ENCODE measurements at regions not wholly inside any gene's neighbourhood (a gene's known extent, or its start where the extent isn't known, plus 50 kb on each side); places are given as distances from the start of the nearest gene placed in this dataset.

- H3K27ac Mint-ChIP-seq (ENCODE audit: unreplicated experiment): no peak overlapping the region
- H3K4me1 ChIP-seq: peaks cover 16% of the 10 kb centered on the region; the same call in 1 of the 2 replicates
- peaks cover 16% of the 10 kb centered on the region for H3K4me1 Mint-ChIP-seq (ENCODE audit: low read depth, unreplicated experiment)
- no peak for DNase-seq
- no peaks in the 10 kb centered on the region for H3K36me3 Mint-ChIP-seq (ENCODE audit: insufficient read depth, unreplicated experiment)
- no peak overlapping the region for H3K4me3 ChIP-seq (ENCODE audit: low read depth, low read length)
- ChIA-PET POLR2A (no interaction called here), CTCF (no interaction called here)
- TF ChIP-seq, protein P1, sequence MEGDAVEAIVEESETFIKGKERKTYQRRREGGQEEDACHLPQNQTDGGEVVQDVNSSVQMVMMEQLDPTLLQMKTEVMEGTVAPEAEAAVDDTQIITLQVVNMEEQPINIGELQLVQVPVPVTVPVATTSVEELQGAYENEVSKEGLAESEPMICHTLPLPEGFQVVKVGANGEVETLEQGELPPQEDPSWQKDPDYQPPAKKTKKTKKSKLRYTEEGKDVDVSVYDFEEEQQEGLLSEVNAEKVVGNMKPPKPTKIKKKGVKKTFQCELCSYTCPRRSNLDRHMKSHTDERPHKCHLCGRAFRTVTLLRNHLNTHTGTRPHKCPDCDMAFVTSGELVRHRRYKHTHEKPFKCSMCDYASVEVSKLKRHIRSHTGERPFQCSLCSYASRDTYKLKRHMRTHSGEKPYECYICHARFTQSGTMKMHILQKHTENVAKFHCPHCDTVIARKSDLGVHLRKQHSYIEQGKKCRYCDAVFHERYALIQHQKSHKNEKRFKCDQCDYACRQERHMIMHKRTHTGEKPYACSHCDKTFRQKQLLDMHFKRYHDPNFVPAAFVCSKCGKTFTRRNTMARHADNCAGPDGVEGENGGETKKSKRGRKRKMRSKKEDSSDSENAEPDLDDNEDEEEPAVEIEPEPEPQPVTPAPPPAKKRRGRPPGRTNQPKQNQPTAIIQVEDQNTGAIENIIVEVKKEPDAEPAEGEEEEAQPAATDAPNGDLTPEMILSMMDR (IDR thresholded peaks at IDR 0.05; ENCODE audit: insufficient read depth in 1 of 2, low read depth in 1 of 2, low read length in 1 of 2, severe bottlenecking in 1 of 2, unreplicated experiment in 1 of 2): no peak
- no peaks in the 10 kb centered on the region for H3K27me3 ChIP-seq (replicated peaks; ENCODE audit: control insufficient read depth, insufficient read depth, low read length)
- no peak overlapping the region for H3K4me3 Mint-ChIP-seq (ENCODE audit: unreplicated experiment)
- H3K9me3 ChIP-seq: no peaks in the 10 kb centered on the region
- no peaks in the 10 kb centered on the region for H3K36me3 ChIP-seq (ENCODE audit: control insufficient read depth, insufficient read depth, low read length)
- no peaks in the 10 kb centered on the region for H3K9me3 Mint-ChIP-seq (ENCODE audit: unreplicated experiment)
- no peaks in the 10 kb centered on the region for H3K27me3 Mint-ChIP-seq (ENCODE audit: insufficient read depth, unreplicated experiment)
- intact Hi-C loops (cut with micrococcal nuclease; ENCODE audit: unreplicated experiment): no loop called here
- BruUV-seq (replicated peaks): no TSS peak
Measured at GRCh38 chr6:12426121-12426520, 136.0 kb downstream of the EDN1 start.

- H3K4me3 Mint-ChIP-seq (ENCODE audit: unreplicated experiment): no peak overlapping the region
- CTCF ChIA-PET: interaction anchor here (0.5 kb wide), 1 partner anchor 636 kb away, joined by 5 read pairs; no protein-coding TSS in a partner anchor
Measured at GRCh38 chr6:12431023-12431422, 140.9 kb downstream of the EDN1 start.

DNA sequence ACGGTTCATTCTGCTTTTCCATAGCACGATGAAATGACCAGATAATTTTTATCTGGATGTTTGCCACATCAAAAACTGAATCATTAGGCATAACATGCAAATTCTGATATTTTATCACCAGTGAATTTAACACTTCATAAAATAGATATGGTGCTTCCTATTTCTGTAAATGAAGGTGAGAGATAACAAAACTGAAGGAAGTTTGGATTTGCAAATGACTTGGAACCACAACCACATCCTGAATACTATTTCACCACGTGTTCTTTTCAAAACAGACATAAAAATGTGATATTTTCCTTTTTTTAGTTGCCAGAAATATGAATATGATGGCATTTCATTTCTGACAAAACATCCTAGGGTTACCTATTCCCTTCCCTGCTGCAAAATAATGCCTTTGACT, 146.1 kb downstream of the EDN1 start:
- H3K27me3 ChIP-seq (replicated peaks; ENCODE audit: control insufficient read depth, insufficient read depth, low read length): no peaks in the 10 kb centered on the region
- no peaks in the 10 kb centered on the region for H3K27me3 Mint-ChIP-seq (ENCODE audit: insufficient read depth, unreplicated experiment)
- H3K4me1 ChIP-seq: peaks cover 13% of the 10 kb centered on the region
- TF ChIP-seq, protein P1 (IDR thresholded peaks at IDR 0.05; ENCODE audit: insufficient read depth in 1 of 2, low read depth in 1 of 2, low read length in 1 of 2, severe bottlenecking in 1 of 2, unreplicated experiment in 1 of 2): no peak
- H3K36me3 ChIP-seq (ENCODE audit: control insufficient read depth, insufficient read depth, low read length): no peaks in the 10 kb centered on the region
- peaks cover 16% of the 10 kb centered on the region for H3K9me3 Mint-ChIP-seq (ENCODE audit: unreplicated experiment)
- H3K4me1 Mint-ChIP-seq (ENCODE audit: low read depth, unreplicated experiment): peaks cover 3% of the 10 kb centered on the region
- H3K4me3 ChIP-seq (ENCODE audit: low read depth, low read length): no peak overlapping the region
- BruUV-seq (replicated peaks): no TSS peak
- peaks cover 4% of the 10 kb centered on the region; the same call in 1 of the 2 replicates for H3K9me3 ChIP-seq
- DNase-seq: no peak
- CTCF ChIA-PET: no interaction called here
- intact Hi-C loops (cut with micrococcal nuclease; ENCODE audit: unreplicated experiment): no loop called here
- POLR2A ChIA-PET: no interaction called here
- H3K27ac Mint-ChIP-seq (ENCODE audit: unreplicated experiment): no peak overlapping the region
- H3K4me3 Mint-ChIP-seq (ENCODE audit: unreplicated experiment): no peak overlapping the region
- H3K36me3 Mint-ChIP-seq (ENCODE audit: insufficient read depth, unreplicated experiment): no peaks in the 10 kb centered on the region

More at GRCh38 chr6:12431023-12431422, 140.9 kb downstream of the EDN1 start:
- Mint-ChIP-seq H3K9me3 (ENCODE audit: unreplicated experiment) (peaks cover 12% of the 10 kb centered on the region), H3K27ac (ENCODE audit: unreplicated experiment) (no peak overlapping the region), H3K4me1 (ENCODE audit: low read depth, unreplicated experiment) (peaks cover 10% of the 10 kb centered on the region), H3K27me3 (ENCODE audit: insufficient read depth, unreplicated experiment) (no peaks in the 10 kb centered on the region), H3K36me3 (ENCODE audit: insufficient read depth, unreplicated experiment) (no peaks in the 10 kb centered on the region)
- no peaks in the 10 kb centered on the region for H3K36me3 ChIP-seq (ENCODE audit: control insufficient read depth, insufficient read depth, low read length)
- TF ChIP-seq, protein P1 (IDR thresholded peaks at IDR 0.05; ENCODE audit: insufficient read depth in 1 of 2, low read depth in 1 of 2, low read length in 1 of 2, severe bottlenecking in 1 of 2, unreplicated experiment in 1 of 2): no peak
- H3K4me3 ChIP-seq (ENCODE audit: low read depth, low read length): no peak overlapping the region
- H3K9me3 ChIP-seq: peaks cover 4% of the 10 kb centered on the region; the same call in 1 of the 2 replicates
- no peak for DNase-seq
- intact Hi-C loops (cut with micrococcal nuclease; ENCODE audit: unreplicated experiment): no loop called here
- no peaks in the 10 kb centered on the region for H3K27me3 ChIP-seq (replicated peaks; ENCODE audit: control insufficient read depth, insufficient read depth, low read length)
- POLR2A ChIA-PET: interaction anchor here (0.7 kb wide), 1 partner anchor 17 kb away, joined by 3 read pairs; no protein-coding TSS in a partner anchor
- no TSS peak for BruUV-seq (replicated peaks)
- H3K4me1 ChIP-seq: peaks cover 7% of the 10 kb centered on the region; the same call in 1 of the 2 replicates
